Stimulated activated CD8-positive, alpha-beta memory T cell treated with anti-CD3 and anti-CD28 coated beads, Interleukin-12 subunit alpha, Interleukin-12 subunit beta, amount 100 ng/mL, for 4 hours (primary cell): ENCODE measurements at regions not wholly inside any gene's neighbourhood (a gene's known extent, or its start where the extent isn't known, plus 50 kb on each side); places are given as distances from the start of the nearest gene placed in this dataset.
"Not testable (repeated sequence)": the region's sequence is repeated elsewhere in the genome, so short reads cannot be mapped to it uniquely, and the experiment has no call there.

Source experiments
- DNase-seq: peaks from one replicate; pipeline ENCODE4 v3.0.0-alpha.2; 2020; ENCODE audit warnings: low read depth

GRCh38 chr15:93943586-93943985 lies 287.8 kb upstream of the MCTP2 start:
- no peak for DNase-seq

- DNase-seq: no peak
Observed at GRCh38 chr15:93942269-93942694, 289.1 kb upstream of the MCTP2 start.

GRCh38 chr15:93941697-93942096 lies 289.7 kb upstream of the MCTP2 start:
- no peak for DNase-seq

- DNase-seq: no peak
Observed at GRCh38 chr15:93940226-93940625, 291.1 kb upstream of the MCTP2 start.

GRCh38 chr15:93932164-93932776 lies 299.1 kb upstream of the MCTP2 start:
- no peak for DNase-seq

GRCh38 chr15:93929375-93930094 lies 301.8 kb upstream of the MCTP2 start:
- DNase-seq: no peak

- no peak for DNase-seq
Observed at GRCh38 chr15:93920204-93920603, 311.2 kb upstream of the MCTP2 start.

GRCh38 chr15:93918801-93919200 lies 312.6 kb upstream of the MCTP2 start:
- DNase-seq: not testable (repeated sequence)

GRCh38 chr15:93917181-93917580 lies 314.2 kb upstream of the MCTP2 start:
- DNase-seq: no peak

- DNase-seq: no peak
Observed at GRCh38 chr15:93913871-93914270, 317.5 kb upstream of the MCTP2 start.

GRCh38 chr15:93913310-93913709 lies 318.1 kb upstream of the MCTP2 start:
- DNase-seq: no peak

GRCh38 chr15:93900476-93901400 lies 330.6 kb upstream of the MCTP2 start:
- no peak for DNase-seq

GRCh38 chr15:93899817-93900216 lies 331.5 kb upstream of the MCTP2 start:
- DNase-seq: no peak

- no peak for DNase-seq
Observed at GRCh38 chr15:93897377-93897776, 334.0 kb upstream of the MCTP2 start.

GRCh38 chr15:93895976-93896770 lies 335.2 kb upstream of the MCTP2 start:
- DNase-seq: no peak

- no peak for DNase-seq
Observed at GRCh38 chr15:93894438-93895036, 336.8 kb upstream of the MCTP2 start.

- no peak for DNase-seq
Observed at GRCh38 chr15:93887151-93887550, 344.2 kb upstream of the MCTP2 start.

GRCh38 chr15:93882779-93883178 lies 348.6 kb upstream of the MCTP2 start:
- no peak for DNase-seq

GRCh38 chr15:93882141-93882540 lies 349.2 kb upstream of the MCTP2 start:
- DNase-seq: no peak

GRCh38 chr15:93881310-93881709 lies 350.1 kb upstream of the MCTP2 start:
- DNase-seq: no peak

GRCh38 chr15:93880358-93880757 lies 351.0 kb upstream of the MCTP2 start:
- DNase-seq: no peak

- DNase-seq: no peak
Observed at GRCh38 chr15:93870583-93870982, 360.8 kb upstream of the MCTP2 start.
